ENCODE measurements at regions not wholly inside any gene's neighbourhood (a gene's known extent, or its start where the extent isn't known, plus 50 kb on each side); places are given as distances from the start of the nearest gene placed in this dataset.

DNA sequence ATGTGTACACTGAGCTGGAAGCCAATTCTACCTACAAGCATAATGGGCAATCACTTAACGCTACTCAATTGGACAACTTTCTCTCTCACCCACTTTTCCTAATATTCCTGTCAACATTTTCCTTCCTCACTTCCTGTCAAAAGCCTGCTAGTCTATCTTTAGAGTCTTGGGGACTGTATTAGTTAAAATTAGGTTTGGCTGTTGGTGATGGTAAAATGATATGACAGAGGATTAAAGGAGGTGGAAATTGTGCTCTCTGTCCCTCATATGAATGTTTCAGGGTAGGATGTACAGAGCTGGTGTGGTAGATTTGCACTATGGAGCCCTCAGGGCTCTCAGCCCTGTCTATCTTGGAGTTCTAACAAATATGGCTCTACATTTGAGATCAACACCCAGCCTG, 129.7 kb downstream of the CEP57L1 start:
- no peak for DNase-seq

- no peak for DNase-seq
These were observed 129.0 kb downstream of the CEP57L1 start for GRCh38 chr6:109224107-109224875.

DNA sequence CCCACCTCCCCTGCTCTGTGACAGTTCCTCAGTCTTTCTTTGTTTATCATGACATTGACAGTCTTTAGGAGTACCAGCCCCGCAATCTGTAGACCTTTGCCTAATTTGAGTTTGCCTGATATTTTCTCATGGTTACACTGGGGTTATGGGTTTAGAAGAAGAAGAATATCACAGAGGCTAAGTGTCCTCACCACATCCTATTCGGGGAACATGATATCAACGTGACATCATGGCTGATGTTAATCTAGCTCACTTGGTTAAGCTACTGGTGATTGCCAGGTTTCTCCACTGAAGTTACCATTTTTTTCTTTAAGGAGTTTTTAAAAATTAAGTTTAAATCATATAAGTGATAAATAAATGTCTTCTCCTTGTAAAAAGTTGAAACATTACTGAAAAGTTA, 127.5 kb downstream of the CEP57L1 start:
- no peak for DNase-seq

GRCh38 chr6:109221543-109222195, 126.4 kb downstream of the CEP57L1 start:
- no peak for DNase-seq
